Amygdala (tissue), 56 donors: ENCODE measurements at regions not wholly inside any gene's neighbourhood (a gene's known extent, or its start where the extent isn't known, plus 50 kb on each side); places are given as distances from the start of the nearest gene placed in this dataset.
"Not testable (repeated sequence)": the region's sequence is repeated elsewhere in the genome, so short reads cannot be mapped to it uniquely, and the experiment has no call there.

ENCODE experiments used
- DNase-seq, 56 donors: peaks; one replicate each; lab custom pipeline; 2025; lab: John Stamatoyannopoulos, UW

GRCh38 chr14:106372870-106373652 lies 846.7 kb downstream of the TMEM121 start:
- peak in 2 of 56 donors; percentile 7 to 31 for DNase-seq

DNA sequence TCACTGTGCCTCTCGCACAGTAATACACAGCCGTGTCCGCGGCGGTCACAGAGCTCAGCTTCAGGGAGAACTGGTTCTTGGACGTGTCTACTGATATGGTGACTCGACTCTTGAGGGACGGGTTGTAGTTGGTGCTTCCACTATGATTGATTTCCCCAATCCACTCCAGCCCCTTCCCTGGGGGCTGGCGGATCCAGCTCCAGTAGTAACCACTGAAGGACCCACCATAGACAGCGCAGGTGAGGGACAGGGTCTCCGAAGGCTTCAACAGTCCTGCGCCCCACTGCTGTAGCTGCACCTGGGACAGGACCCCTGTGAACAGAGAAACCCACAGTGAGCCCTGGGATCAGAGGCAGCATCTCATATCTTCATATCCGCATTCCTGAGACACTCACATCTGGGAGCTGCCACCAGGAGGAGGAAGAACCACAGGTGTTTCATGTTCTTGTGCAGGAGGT lies 847.3 kb downstream of the TMEM121 start:
- not testable (repeated sequence) for DNase-seq

GRCh38 chr14:106377432-106377831 lies 851.0 kb downstream of the TMEM121 start:
- no peak for DNase-seq

DNA sequence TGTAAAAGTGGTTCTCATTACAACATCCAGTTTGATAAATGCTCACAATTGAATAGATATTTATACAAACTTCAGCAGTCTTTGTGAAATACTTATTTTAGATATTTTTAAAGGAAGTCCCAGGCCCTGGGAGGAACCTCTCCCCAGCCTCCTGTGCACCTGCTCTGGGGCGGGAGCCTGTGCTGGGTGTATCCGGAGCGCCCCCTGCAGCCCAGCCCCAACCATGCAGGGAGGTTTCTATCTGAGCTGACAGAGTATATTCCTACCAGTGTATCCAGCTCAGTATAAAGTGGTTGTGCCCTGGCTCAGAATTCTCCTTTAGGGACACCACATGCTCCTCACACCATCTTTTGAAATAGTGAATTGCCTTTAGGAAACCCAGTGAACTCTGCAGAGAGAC lies 851.8 kb downstream of the TMEM121 start:
- DNase-seq, result no peak

DNA sequence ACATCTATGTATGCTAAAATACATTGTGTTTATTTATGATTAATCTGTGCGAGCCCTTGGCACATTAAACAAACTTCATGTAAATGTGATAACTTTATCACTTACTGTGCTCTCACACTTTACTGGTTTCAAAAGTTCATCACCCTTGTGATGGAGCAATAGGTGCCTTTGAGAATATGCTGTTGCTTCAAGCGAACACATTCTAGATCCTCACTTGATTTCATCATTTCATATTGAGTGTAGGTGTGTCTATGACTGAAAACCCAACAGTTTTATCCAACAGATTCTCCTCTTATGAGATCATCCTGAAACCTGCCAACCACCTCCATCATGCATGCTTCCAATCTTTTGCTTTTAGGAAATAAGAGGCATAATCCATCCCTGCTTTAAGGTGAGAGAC lies 854.4 kb downstream of the TMEM121 start:
- DNase-seq, result no peak

DNA sequence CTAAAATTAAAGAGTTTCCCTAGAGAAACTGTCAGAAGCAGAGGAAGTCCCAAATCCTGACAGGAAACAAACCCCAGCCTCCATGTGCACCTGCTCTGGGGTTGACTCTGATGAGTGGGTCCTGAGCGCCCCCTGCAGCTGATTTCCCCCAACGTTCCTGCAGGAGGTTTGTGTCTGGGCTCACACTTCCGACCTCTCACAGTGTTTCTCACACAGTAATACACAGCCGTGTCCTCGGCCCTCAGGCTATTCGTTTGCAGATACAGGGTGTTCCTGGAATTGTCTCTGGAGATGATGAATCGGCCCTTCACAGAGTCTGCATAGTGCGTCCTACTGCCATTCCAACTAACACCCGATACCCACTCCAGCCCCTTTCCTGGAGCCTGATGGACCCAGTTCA lies 862.8 kb downstream of the TMEM121 start:
- not testable (repeated sequence) for DNase-seq

- DNase-seq, result no peak
Observed at GRCh38 chr14:106390401-106390800, 864.0 kb downstream of the TMEM121 start.

- no peak for DNase-seq
Observed at GRCh38 chr14:106390947-106391346, 864.6 kb downstream of the TMEM121 start.

- DNase-seq, result no peak
Observed at GRCh38 chr14:106393742-106394141, 867.4 kb downstream of the TMEM121 start.

- no peak for DNase-seq
Observed at GRCh38 chr14:106395456-106396050, 869.2 kb downstream of the TMEM121 start.

GRCh38 chr14:106396999-106397398 lies 870.6 kb downstream of the TMEM121 start:
- no peak for DNase-seq

GRCh38 chr14:106398931-106399331 lies 872.5 kb downstream of the TMEM121 start:
- DNase-seq, result not testable (repeated sequence)

GRCh38 chr14:106401316-106401715 lies 874.9 kb downstream of the TMEM121 start:
- not testable (repeated sequence) for DNase-seq

- DNase-seq, result not testable (repeated sequence)
Observed at GRCh38 chr14:106410229-106410628, 883.8 kb downstream of the TMEM121 start.

DNA sequence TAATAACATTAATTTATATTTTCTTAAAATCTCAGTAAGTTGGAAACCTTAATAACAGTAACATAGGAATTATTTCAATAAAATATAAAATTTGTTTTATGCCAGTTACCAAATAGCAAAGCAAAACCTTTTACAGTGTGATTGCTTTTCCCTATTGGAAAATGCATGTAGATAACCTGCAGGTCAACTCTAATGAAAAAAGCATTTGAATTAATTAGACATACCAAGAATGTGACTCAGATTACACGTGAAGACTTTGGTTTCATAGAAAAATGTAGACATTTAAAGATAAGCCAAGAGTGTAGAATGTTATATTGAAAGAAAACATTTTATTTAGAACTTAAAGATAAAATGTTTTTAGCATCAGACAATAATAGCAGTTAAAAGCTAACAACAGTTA lies 888.1 kb downstream of the TMEM121 start:
- no peak for DNase-seq

DNA sequence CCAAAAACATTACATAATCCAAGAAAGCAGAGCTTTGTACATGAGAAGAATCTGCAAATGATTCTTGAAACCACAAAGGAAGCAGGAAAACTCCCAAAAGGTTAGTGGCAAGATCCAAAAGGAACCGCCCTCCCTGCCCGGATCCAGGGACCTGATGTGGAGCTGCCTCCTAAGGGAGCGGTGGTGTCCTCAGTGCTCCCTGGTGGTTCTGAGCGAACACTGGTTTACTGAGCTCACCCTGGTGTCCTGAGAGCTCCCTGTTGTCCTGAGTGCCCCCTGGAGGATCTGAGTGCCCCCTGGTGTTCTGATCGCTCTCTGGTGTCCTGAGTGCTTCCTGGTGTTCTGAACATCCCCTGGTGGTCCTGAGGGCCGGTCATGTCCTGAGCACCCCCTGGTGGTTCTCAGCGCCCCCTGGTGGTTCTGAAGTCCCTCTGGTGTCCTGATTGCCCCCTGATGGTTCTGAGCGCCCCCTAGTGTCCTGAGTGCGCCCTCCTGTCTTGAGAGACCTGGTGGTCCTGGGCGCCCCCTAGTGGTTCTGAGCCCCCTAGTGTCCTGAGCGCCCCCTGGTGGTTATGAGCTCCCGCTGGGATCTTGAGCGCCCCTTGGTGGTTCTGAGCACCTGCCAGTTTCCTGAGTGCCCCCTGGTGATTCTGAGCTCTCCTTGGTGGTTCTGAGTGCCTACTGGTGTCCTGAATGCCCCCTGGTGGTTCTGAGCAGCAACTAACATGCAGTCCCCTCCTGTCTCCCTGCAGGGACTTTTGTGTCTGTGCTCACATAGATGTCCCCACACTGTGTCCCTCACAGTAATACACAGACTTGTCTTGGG lies 891.1 kb downstream of the TMEM121 start:
- peak in 2 of 56 donors; percentile 2 to 7 for DNase-seq

- no peak for DNase-seq
Observed at GRCh38 chr14:106419376-106419965, 893.1 kb downstream of the TMEM121 start.

GRCh38 chr14:106421431-106422033 lies 895.1 kb downstream of the TMEM121 start:
- DNase-seq, result peak in 1 of 56 donors; percentile 1

DNA sequence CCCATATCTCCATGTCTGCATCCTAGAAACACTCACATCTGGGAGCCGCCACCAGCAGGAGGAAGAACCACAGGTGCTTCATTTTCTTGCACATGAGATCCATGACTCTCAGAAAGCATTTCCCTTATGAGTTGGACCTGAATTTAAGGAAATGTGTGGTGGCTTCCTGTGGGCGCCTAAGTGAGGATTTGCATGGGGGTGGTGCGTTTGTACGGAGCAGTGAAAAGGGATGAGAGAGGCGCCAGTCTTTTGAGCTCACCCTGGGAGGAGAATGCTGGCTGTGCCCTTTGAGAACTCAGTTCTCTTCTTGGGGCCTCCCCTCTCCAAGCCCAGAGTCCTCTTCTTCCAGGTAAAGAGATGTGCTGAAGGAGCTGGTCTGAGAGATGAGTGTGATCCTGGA lies 895.7 kb downstream of the TMEM121 start:
- DNase-seq, result no peak

DNA sequence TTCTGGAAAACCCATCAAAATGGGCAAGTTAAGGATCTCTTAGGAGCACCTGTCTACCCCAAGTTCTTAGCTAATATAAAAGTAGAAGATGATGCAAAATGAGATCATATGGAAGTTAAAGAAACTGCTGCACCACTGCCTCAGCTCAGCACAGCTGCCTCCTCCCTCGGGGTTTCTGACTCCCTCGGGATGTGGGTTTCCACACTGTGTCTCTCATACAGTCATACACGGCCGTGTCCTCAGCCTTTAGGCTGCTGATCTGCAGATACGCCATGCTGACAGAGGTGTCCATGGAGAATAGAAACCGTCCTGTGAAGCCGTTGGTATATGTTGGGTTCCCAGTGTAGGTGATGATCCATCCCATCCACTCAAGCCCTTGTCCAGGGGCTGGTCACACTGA lies 898.8 kb downstream of the TMEM121 start:
- DNase-seq, result not testable (repeated sequence)
